Neural crest cell (in vitro differentiated cells): ENCODE measurements at regions not wholly inside any gene's neighbourhood (a gene's known extent, or its start where the extent isn't known, plus 50 kb on each side); places are given as distances from the start of the nearest gene placed in this dataset.

Source experiments
- DNase-seq: peaks from one replicate; pipeline ENCODE4 v3.0.0; 2021; ENCODE audit warnings: low read depth, mixed read lengths, low spot score
- H3K27ac Mint-ChIP-seq: one replicate; pipeline ENCODE4 v1.8.0; 2021; ENCODE audit warnings: mild to moderate bottlenecking, mixed read lengths; ENCODE audit not compliant: unreplicated experiment
- H3K27me3 Mint-ChIP-seq: 2 replicates; pipeline ENCODE4 v1.8.0; 2021; ENCODE audit warnings: low read depth, mild to moderate bottlenecking, mixed read lengths
- H3K36me3 Mint-ChIP-seq: 2 replicates; pipeline ENCODE4 v1.8.0; 2021; ENCODE audit warnings: low read depth, mild to moderate bottlenecking, mixed read lengths
- H3K4me1 Mint-ChIP-seq: 2 replicates; pipeline ENCODE4 v1.8.0; 2021; ENCODE audit warnings: mixed read lengths
- H3K4me3 Mint-ChIP-seq: one replicate; pipeline ENCODE4 v1.8.0; 2021; ENCODE audit warnings: mild to moderate bottlenecking, mixed read lengths
- H3K9me3 Mint-ChIP-seq: 2 replicates; pipeline ENCODE4 v1.8.0; 2021; ENCODE audit warnings: mixed read lengths
- CTCF ChIP-seq: fragments of 200-600 bp; sonication (generic); conservative IDR thresholded peaks from 2 replicates; pipeline ENCODE4 v1.5.0; 2021; ENCODE audit warnings: antibody characterized with exemption, mild to moderate bottlenecking

GRCh38 chr19:31223740-31224534 is 125.3 kb downstream of the TSHZ3 start:
- no peaks in the 10 kb centered on the region for H3K4me1 Mint-ChIP-seq
- no peak for DNase-seq

GRCh38 chr19:31220540-31220939 is 128.7 kb downstream of the TSHZ3 start:
- H3K27me3 Mint-ChIP-seq = no peaks in the 10 kb centered on the region
- H3K4me1 Mint-ChIP-seq = no peaks in the 10 kb centered on the region
- H3K27ac Mint-ChIP-seq = no peak overlapping the region
- no peak for DNase-seq
- H3K9me3 Mint-ChIP-seq = peaks cover 5% of the 10 kb centered on the region
- no peaks in the 10 kb centered on the region for H3K36me3 Mint-ChIP-seq
- no peak overlapping the region for H3K4me3 Mint-ChIP-seq
- TF ChIP-seq CTCF = no peak

More at GRCh38 chr19:31223740-31224534, 125.3 kb downstream of the TSHZ3 start:
- no peaks in the 10 kb centered on the region for H3K36me3 Mint-ChIP-seq
- H3K9me3 Mint-ChIP-seq = peaks cover 5% of the 10 kb centered on the region
- H3K4me3 Mint-ChIP-seq = no peak overlapping the region
- no peak for TF ChIP-seq CTCF
- H3K27me3 Mint-ChIP-seq = no peaks in the 10 kb centered on the region
- H3K27ac Mint-ChIP-seq = no peak overlapping the region

GRCh38 chr19:31214997-31215396 is 134.2 kb downstream of the TSHZ3 start:
- Mint-ChIP-seq H3K27me3 (peaks cover 2% of the 10 kb centered on the region), H3K4me1 (no peaks in the 10 kb centered on the region), H3K27ac (no peak overlapping the region), H3K9me3 (no peaks in the 10 kb centered on the region), H3K36me3 (no peaks in the 10 kb centered on the region), H3K4me3 (no peak overlapping the region)
- no peak for TF ChIP-seq CTCF
- DNase-seq = no peak

GRCh38 chr19:31214086-31214485 is 135.2 kb downstream of the TSHZ3 start:
- H3K36me3 Mint-ChIP-seq = no peaks in the 10 kb centered on the region
- no peaks in the 10 kb centered on the region for H3K9me3 Mint-ChIP-seq
- peaks cover 2% of the 10 kb centered on the region for H3K27me3 Mint-ChIP-seq
- TF ChIP-seq CTCF = no peak
- no peaks in the 10 kb centered on the region for H3K4me1 Mint-ChIP-seq
- no peak overlapping the region for H3K4me3 Mint-ChIP-seq
- H3K27ac Mint-ChIP-seq = no peak overlapping the region
- no peak for DNase-seq

- no peak for TF ChIP-seq CTCF
- H3K27ac Mint-ChIP-seq = no peak overlapping the region
- no peaks in the 10 kb centered on the region for H3K36me3 Mint-ChIP-seq
- H3K9me3 Mint-ChIP-seq = peaks cover under 1% of the 10 kb centered on the region
- H3K27me3 Mint-ChIP-seq = peaks cover 4% of the 10 kb centered on the region
- no peak overlapping the region for H3K4me3 Mint-ChIP-seq
- no peaks in the 10 kb centered on the region for H3K4me1 Mint-ChIP-seq
- DNase-seq = no peak
Measured at GRCh38 chr19:31211088-31211487, 138.1 kb downstream of the TSHZ3 start.
